VCaP (cell line): ENCODE measurements at regions not wholly inside any gene's neighbourhood (a gene's known extent, or its start where the extent isn't known, plus 50 kb on each side); places are given as distances from the start of the nearest gene placed in this dataset.
"Not testable (repeated sequence)": the region's sequence is repeated elsewhere in the genome, so short reads cannot be mapped to it uniquely, and the experiment has no call there.

ENCODE experiments used
- H3K27ac ChIP-seq: fragments of 450-650 bp; 2 replicates; pipeline ENCODE4 v1.5.1; 2017
- CTCF ChIP-seq: fragments of 450-650 bp; conservative IDR thresholded peaks from 2 replicates; pipeline ENCODE4 v1.5.1; 2017; ENCODE audit warnings: mild to moderate bottlenecking, moderate library complexity

GRCh38 chr10:23493711-23494110 lies 54.8 kb downstream of the OTUD1 start:
- no peak overlapping the region for H3K27ac ChIP-seq
- TF ChIP-seq CTCF: no peak

GRCh38 chr10:23496727-23497126 lies 57.9 kb downstream of the OTUD1 start:
- peak overlapping the region; percentile 58 for H3K27ac ChIP-seq
- TF ChIP-seq CTCF: no peak

GRCh38 chr10:23499372-23500132 lies 60.7 kb downstream of the OTUD1 start:
- no peak overlapping the region for H3K27ac ChIP-seq
- no peak for TF ChIP-seq CTCF

GRCh38 chr10:23505797-23506465 lies 67.1 kb downstream of the OTUD1 start:
- TF ChIP-seq CTCF: no peak
- peak overlapping the region; percentile 88 for H3K27ac ChIP-seq

GRCh38 chr10:23512355-23513058 lies 73.6 kb downstream of the OTUD1 start:
- TF ChIP-seq CTCF: no peak
- no peak overlapping the region for H3K27ac ChIP-seq

- not testable (repeated sequence) for H3K27ac ChIP-seq
Observed at GRCh38 chr10:23513621-23514020, 74.7 kb downstream of the OTUD1 start.

GRCh38 chr10:23514321-23514720 lies 75.4 kb downstream of the OTUD1 start:
- no peak for TF ChIP-seq CTCF

More at GRCh38 chr10:23514321-23514720, 75.4 kb downstream of the OTUD1 start:
- H3K27ac ChIP-seq: no peak overlapping the region
